CD14-positive monocyte (primary cell): ENCODE measurements at regions not wholly inside any gene's neighbourhood (a gene's known extent, or its start where the extent isn't known, plus 50 kb on each side); places are given as distances from the start of the nearest gene placed in this dataset.

Experiments used
- DNase-seq, 3 donors: peaks; one replicate each; pipeline ENCODE4 v3.0.0-alpha.2; 2011 to 2022
- H2AFZ ChIP-seq: 2 replicates; pipeline ENCODE4 v1.6.0; 2012; ENCODE audit warnings: mild to moderate bottlenecking, low read depth, low read length, inconsistent platforms; ENCODE audit not compliant: insufficient read depth, poor library complexity, severe bottlenecking
- H3K27ac ChIP-seq, 2 donors: 1 replicate in 1 of 2; 2 replicates in 1 of 2; pipeline ENCODE4 v1.5.1; 2012 to 2013; ENCODE audit warnings: low read length in 2 of 2, control low read depth in 1 of 2, inconsistent platforms in 1 of 2, low read depth in 1 of 2, mild to moderate bottlenecking in 1 of 2
- H3K27me3 ChIP-seq, 2 donors: one replicate each; pipeline versions ENCODE4 v1.6.0 to v1.6.1; 2011 to 2013; ENCODE audit warnings: low read length in 2 of 2; ENCODE audit not compliant: control insufficient read depth in 2 of 2, insufficient read depth in 2 of 2
- H3K36me3 ChIP-seq, 2 donors: replicated peaks in 1 of 2; 1 replicate in 1 of 2; 2 replicates in 1 of 2; pipeline versions ENCODE4 v1.5.1 to v1.6.1; 2012 to 2013; ENCODE audit warnings: low read length in 2 of 2, control low read depth in 1 of 2, inconsistent platforms in 1 of 2, mild to moderate bottlenecking in 1 of 2; ENCODE audit not compliant: insufficient read depth in 2 of 2, control insufficient read depth in 1 of 2
- H3K4me1 ChIP-seq, 2 donors: 1 replicate in 1 of 2; 2 replicates in 1 of 2; pipeline versions ENCODE4 v1.5.1 to v1.6.1; 2012 to 2013; ENCODE audit warnings: low read length in 2 of 2, control low read depth in 1 of 2, inconsistent platforms in 1 of 2, mild to moderate bottlenecking in 1 of 2, moderate library complexity in 1 of 2; ENCODE audit not compliant: insufficient read depth in 2 of 2, control insufficient read depth in 1 of 2
- H3K4me2 ChIP-seq: replicated peaks from 2 replicates; pipeline ENCODE3; 2012; ENCODE audit warnings: low read length, moderate library complexity, mild to moderate bottlenecking; ENCODE audit not compliant: poor library complexity, severe bottlenecking; ENCODE audit errors: extremely low read depth
- H3K4me3 ChIP-seq, 3 experiments: fragments of 200-600 bp in 1 of 3; sonication (generic) in 1 of 3; replicated peaks in 1 of 3; 1 replicate in 2 of 3; 2 replicates in 1 of 3; pipeline ENCODE4 v1.5.1; 2011 to 2013; ENCODE audit warnings: low read length in 3 of 3, mild to moderate bottlenecking in 3 of 3, control low read depth in 2 of 3, low read depth in 2 of 3, inconsistent platforms in 1 of 3, moderate library complexity in 1 of 3
- H3K79me2 ChIP-seq: 2 replicates; pipeline ENCODE4 v1.6.0; 2012; ENCODE audit warnings: mild to moderate bottlenecking, control low read depth, inconsistent platforms, low read length, moderate library complexity; ENCODE audit not compliant: insufficient read depth
- H3K9ac ChIP-seq: 2 replicates; pipeline ENCODE4 v1.6.0; 2017; ENCODE audit warnings: low read length, mild to moderate bottlenecking; ENCODE audit not compliant: insufficient read depth, poor library complexity, severe bottlenecking
- H3K9me3 ChIP-seq, 2 donors: replicated peaks in 1 of 2; 1 replicate in 1 of 2; 2 replicates in 1 of 2; pipeline versions ENCODE4 v1.5.1 to v1.6.1; 2012 to 2013; ENCODE audit warnings: low read length in 2 of 2, control low read depth in 1 of 2; ENCODE audit not compliant: control insufficient read depth in 1 of 2, insufficient read depth in 1 of 2
- H4K20me1 ChIP-seq: 2 replicates; pipeline ENCODE4 v1.6.0; 2012; ENCODE audit warnings: mild to moderate bottlenecking, low read length, control low read depth, moderate library complexity; ENCODE audit not compliant: insufficient read depth
- H3K27ac Mint-ChIP-seq, 7 donors: one replicate each; pipeline ENCODE4 v1.8.0; 2020; ENCODE audit warnings: mild to moderate bottlenecking in 7 of 7, mixed read lengths in 7 of 7, moderate library complexity in 6 of 7, inconsistent platforms in 2 of 7
- H3K27me3 Mint-ChIP-seq, 3 donors: one replicate each; pipeline ENCODE4 v1.8.0; 2021 to 2022; ENCODE audit warnings: low read depth in 3 of 3, mild to moderate bottlenecking in 3 of 3, mixed read lengths in 3 of 3, moderate library complexity in 3 of 3, inconsistent platforms in 1 of 3
- H3K36me3 Mint-ChIP-seq, 2 donors: one replicate each; pipeline ENCODE4 v1.8.0; 2020; ENCODE audit warnings: mixed read lengths in 2 of 2, inconsistent platforms in 1 of 2, mild to moderate bottlenecking in 1 of 2
- H3K4me1 Mint-ChIP-seq: one replicate; pipeline ENCODE4 v1.8.0; 2020; ENCODE audit warnings: mild to moderate bottlenecking, mixed read lengths
- H3K4me3 Mint-ChIP-seq, 2 donors: one replicate each; pipeline ENCODE4 v1.8.0; 2020; ENCODE audit warnings: mild to moderate bottlenecking in 2 of 2, mixed read lengths in 2 of 2, moderate library complexity in 1 of 2
- H3K9me3 Mint-ChIP-seq, 7 donors: one replicate each; pipeline ENCODE4 v1.8.0; 2020 to 2022; ENCODE audit warnings: mixed read lengths in 7 of 7, mild to moderate bottlenecking in 6 of 7, moderate library complexity in 6 of 7, inconsistent platforms in 2 of 7
- WGBS: methylation state at CpG from one replicate; pipeline ENCODE4 v1.1.5; 2013; ENCODE audit warnings: missing lambda C conversion rate; ENCODE audit not compliant: insufficient coverage; 5-methylcytosine and 5-hydroxymethylcytosine counted together
- intact Hi-C, 2 donors: fragments of 100-400 bp; cut with micrococcal nuclease; formaldehyde crosslinking; loops; one replicate each; pipeline versions ENCODE4 v1.15.0 to v1.15.1; 2023
- TF ChIP-seq, protein P1 (sequence below): fragments of 200-600 bp; IDR thresholded peaks from one replicate; pipeline ENCODE4 v1.8.0; 2022; ENCODE audit warnings: antibody characterized with exemption, mild to moderate bottlenecking

DNA sequence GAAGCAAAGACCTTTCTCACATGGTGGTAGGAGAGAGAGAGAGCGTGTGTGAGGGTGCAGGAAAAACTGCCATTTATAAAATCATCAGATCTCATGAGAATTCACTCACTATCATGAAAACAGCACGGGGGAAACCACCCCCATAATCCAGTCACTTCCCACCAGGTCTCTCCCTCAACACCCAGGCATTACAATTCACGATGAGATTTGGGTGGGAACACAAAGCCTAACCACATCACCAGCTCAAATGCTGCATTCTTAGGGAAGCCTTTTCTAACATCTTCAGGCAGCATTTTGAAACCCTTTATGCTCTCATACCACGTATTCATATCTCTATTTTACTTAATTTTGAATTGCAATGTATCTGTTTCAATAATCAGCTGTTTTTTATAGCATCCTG is 165.9 kb downstream of the TMTC3 start:
- Mint-ChIP-seq H3K36me3 (no peaks in the 10 kb centered on the region), H3K4me3 (no peak overlapping the region), H3K4me1 (peaks cover under 1% of the 10 kb centered on the region), H3K9me3 (peaks cover 0 to 5% (median 2%) of the 10 kb centered on the region in 7 donors), H3K27me3 (no peaks in the 10 kb centered on the region), H3K27ac (no peak overlapping the region)
- intact Hi-C loops, result no loop called here
- Histone ChIP-seq H3K27ac (no peak overlapping the region), H3K27me3 (no peaks in the 10 kb centered on the region), H3K4me3 (no peak overlapping the region), H3K79me2 (no peaks in the 10 kb centered on the region), H4K20me1 (no peaks in the 10 kb centered on the region), H3K4me2 (no peak overlapping the region), H3K36me3 (no peaks in the 10 kb centered on the region), H2AFZ (no peak overlapping the region), H3K9me3 (no peaks in the 10 kb centered on the region), H3K4me1 (peaks cover 0 to under 1% of the 10 kb centered on the region in 2 donors), H3K9ac (no peak overlapping the region)
- DNase-seq, result no peak
- TF ChIP-seq, protein P1, sequence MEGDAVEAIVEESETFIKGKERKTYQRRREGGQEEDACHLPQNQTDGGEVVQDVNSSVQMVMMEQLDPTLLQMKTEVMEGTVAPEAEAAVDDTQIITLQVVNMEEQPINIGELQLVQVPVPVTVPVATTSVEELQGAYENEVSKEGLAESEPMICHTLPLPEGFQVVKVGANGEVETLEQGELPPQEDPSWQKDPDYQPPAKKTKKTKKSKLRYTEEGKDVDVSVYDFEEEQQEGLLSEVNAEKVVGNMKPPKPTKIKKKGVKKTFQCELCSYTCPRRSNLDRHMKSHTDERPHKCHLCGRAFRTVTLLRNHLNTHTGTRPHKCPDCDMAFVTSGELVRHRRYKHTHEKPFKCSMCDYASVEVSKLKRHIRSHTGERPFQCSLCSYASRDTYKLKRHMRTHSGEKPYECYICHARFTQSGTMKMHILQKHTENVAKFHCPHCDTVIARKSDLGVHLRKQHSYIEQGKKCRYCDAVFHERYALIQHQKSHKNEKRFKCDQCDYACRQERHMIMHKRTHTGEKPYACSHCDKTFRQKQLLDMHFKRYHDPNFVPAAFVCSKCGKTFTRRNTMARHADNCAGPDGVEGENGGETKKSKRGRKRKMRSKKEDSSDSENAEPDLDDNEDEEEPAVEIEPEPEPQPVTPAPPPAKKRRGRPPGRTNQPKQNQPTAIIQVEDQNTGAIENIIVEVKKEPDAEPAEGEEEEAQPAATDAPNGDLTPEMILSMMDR, result no peak
- 88% methylated on average over 1 of the region's 4 CpGs for WGBS

DNA sequence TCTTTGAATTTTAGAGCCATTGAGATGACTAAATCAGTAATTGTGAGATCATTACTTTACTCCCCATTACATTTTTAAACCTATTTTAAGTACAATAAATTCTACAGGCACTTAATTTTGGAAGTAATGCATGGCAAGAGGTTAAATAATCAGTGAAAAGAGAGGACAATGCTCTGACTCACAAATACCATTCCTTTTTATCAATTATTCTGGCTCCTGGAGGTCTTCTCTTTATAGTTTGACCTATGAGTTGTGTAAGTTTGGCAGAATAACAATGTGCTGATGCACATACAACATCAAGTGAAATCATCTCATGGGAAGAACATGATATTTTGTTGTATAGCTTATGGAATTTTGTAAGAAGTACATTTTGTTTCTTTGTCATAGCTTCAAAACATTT is 166.7 kb downstream of the TMTC3 start:
- H3K27me3 ChIP-seq, result no peaks in the 10 kb centered on the region
- intact Hi-C loops, result no loop called here
- no peaks in the 10 kb centered on the region for H4K20me1 ChIP-seq
- Mint-ChIP-seq H3K27me3 (no peaks in the 10 kb centered on the region), H3K4me1 (peaks cover 4% of the 10 kb centered on the region), H3K9me3 (peaks cover 0 to 5% (median 2%) of the 10 kb centered on the region in 7 donors), H3K27ac (no peak overlapping the region), H3K4me3 (no peak overlapping the region), H3K36me3 (no peaks in the 10 kb centered on the region)
- DNase-seq, result no peak
- H3K4me2 ChIP-seq, result no peak overlapping the region
- no peak overlapping the region for H3K27ac ChIP-seq
- H3K9me3 ChIP-seq, result no peaks in the 10 kb centered on the region
- H3K4me1 ChIP-seq, result peaks cover 0 to 8% of the 10 kb centered on the region in 2 donors
- no peak overlapping the region for H3K9ac ChIP-seq
- no peak overlapping the region for H3K4me3 ChIP-seq
- H3K79me2 ChIP-seq, result no peaks in the 10 kb centered on the region
- no peak overlapping the region for H2AFZ ChIP-seq
- TF ChIP-seq, protein P1, result no peak
- H3K36me3 ChIP-seq, result no peaks in the 10 kb centered on the region
